ENCODE measurements at regions not wholly inside any gene's neighbourhood (a gene's known extent, or its start where the extent isn't known, plus 50 kb on each side); places are given as distances from the start of the nearest gene placed in this dataset.

- H3K9ac ChIP-seq (ENCODE audit: extremely low read depth, low read length, poor library complexity, severe bottlenecking) = no peak overlapping the region
- H3K27ac Mint-ChIP-seq = no peak overlapping the region
- TF ChIP-seq CTCF (conservative IDR thresholded peaks at IDR 0.05) = no peak
- H3K36me3 ChIP-seq (ENCODE audit: control insufficient read depth, insufficient read depth, low read length) = no peaks in the 10 kb centered on the region
- H3K27me3 Mint-ChIP-seq (ENCODE audit: insufficient read depth) = no peaks in the 10 kb centered on the region
- no peak overlapping the region for H3K4me3 ChIP-seq (ENCODE audit: low read length)
- H3K4me1 Mint-ChIP-seq = peaks cover 3% of the 10 kb centered on the region
- no peaks in the 10 kb centered on the region for H3K36me3 Mint-ChIP-seq (ENCODE audit: low read depth)
- no peak overlapping the region for H3K4me3 Mint-ChIP-seq
- H3K27ac ChIP-seq (ENCODE audit: low read depth, low read length) = no peak overlapping the region
- no peaks in the 10 kb centered on the region for H3K9me3 ChIP-seq (ENCODE audit: control insufficient read depth, low read length)
- no peaks in the 10 kb centered on the region for H3K4me1 ChIP-seq (ENCODE audit: control insufficient read depth, insufficient read depth, low read length)
- H3K27me3 ChIP-seq (ENCODE audit: control insufficient read depth, insufficient read depth, low read length, poor library complexity, severe bottlenecking) = no peaks in the 10 kb centered on the region
- WGBS, 2 experiments (ENCODE audit: insufficient coverage in 1 of 2, insufficient read length in 1 of 2) = 91 to 100% methylated on average over 3 of the region's 3 CpGs
- no peak for DNase-seq
- H3K9me3 Mint-ChIP-seq = no peaks in the 10 kb centered on the region
Measured at GRCh38 chr4:156193800-156194199, 240.1 kb upstream of the CTSO start.

GRCh38 chr4:156193106-156193505 is 239.4 kb upstream of the CTSO start:
- no peak for DNase-seq
- Histone ChIP-seq H3K9me3 (ENCODE audit: control insufficient read depth, low read length) (no peaks in the 10 kb centered on the region), H3K36me3 (ENCODE audit: control insufficient read depth, insufficient read depth, low read length) (no peaks in the 10 kb centered on the region), H3K4me1 (ENCODE audit: control insufficient read depth, insufficient read depth, low read length) (no peaks in the 10 kb centered on the region), H3K27me3 (ENCODE audit: control insufficient read depth, insufficient read depth, low read length, poor library complexity, severe bottlenecking) (no peaks in the 10 kb centered on the region), H3K9ac (ENCODE audit: extremely low read depth, low read length, poor library complexity, severe bottlenecking) (no peak overlapping the region), H3K4me3 (ENCODE audit: low read length) (no peak overlapping the region), H3K27ac (ENCODE audit: low read depth, low read length) (no peak overlapping the region)
- Mint-ChIP-seq H3K27me3 (ENCODE audit: insufficient read depth) (no peaks in the 10 kb centered on the region), H3K4me1 (peaks cover 3% of the 10 kb centered on the region), H3K4me3 (no peak overlapping the region), H3K9me3 (no peaks in the 10 kb centered on the region), H3K27ac (no peak overlapping the region), H3K36me3 (ENCODE audit: low read depth) (no peaks in the 10 kb centered on the region)
- no peak for TF ChIP-seq CTCF (conservative IDR thresholded peaks at IDR 0.05)
- 83 to 100% methylated on average over 1 to 2 of the region's 2 CpGs for WGBS, 2 experiments (ENCODE audit: insufficient coverage in 1 of 2, insufficient read length in 1 of 2)

GRCh38 chr4:156192033-156192432 is 238.4 kb upstream of the CTSO start:
- H3K9ac ChIP-seq (ENCODE audit: extremely low read depth, low read length, poor library complexity, severe bottlenecking) = no peak overlapping the region
- H3K27ac ChIP-seq (ENCODE audit: low read depth, low read length) = no peak overlapping the region
- H3K4me1 ChIP-seq (ENCODE audit: control insufficient read depth, insufficient read depth, low read length) = no peaks in the 10 kb centered on the region
- no peak overlapping the region for H3K4me3 ChIP-seq (ENCODE audit: low read length)
- H3K9me3 ChIP-seq (ENCODE audit: control insufficient read depth, low read length) = no peaks in the 10 kb centered on the region
- Mint-ChIP-seq H3K4me3 (no peak overlapping the region), H3K27ac (no peak overlapping the region), H3K9me3 (no peaks in the 10 kb centered on the region), H3K4me1 (peaks cover 3% of the 10 kb centered on the region), H3K36me3 (ENCODE audit: low read depth) (no peaks in the 10 kb centered on the region), H3K27me3 (ENCODE audit: insufficient read depth) (no peaks in the 10 kb centered on the region)
- TF ChIP-seq CTCF (conservative IDR thresholded peaks at IDR 0.05) = no peak
- DNase-seq = no peak
- no peaks in the 10 kb centered on the region for H3K27me3 ChIP-seq (ENCODE audit: control insufficient read depth, insufficient read depth, low read length, poor library complexity, severe bottlenecking)
- no peaks in the 10 kb centered on the region for H3K36me3 ChIP-seq (ENCODE audit: control insufficient read depth, insufficient read depth, low read length)
